Testis (tissue), 2 donors: ENCODE measurements at regions not wholly inside any gene's neighbourhood (a gene's known extent, or its start where the extent isn't known, plus 50 kb on each side); places are given as distances from the start of the nearest gene placed in this dataset.

Experiments used
- CTCF ChIP-seq, 3 experiments: fragments of 450-650 bp in 2 of 3; fragments of 200-600 bp in 1 of 3; sonication (generic) in 1 of 3; IDR thresholded peaks; one replicate each; pipeline ENCODE4 v1.5.1; 2016 to 2019; ENCODE audit warnings: antibody characterized with exemption in 3 of 3, mild to moderate bottlenecking in 2 of 3, moderate library complexity in 1 of 3
- POLR2A ChIP-seq: fragments of 450-650 bp; IDR thresholded peaks from one replicate; pipeline ENCODE4 v1.6.1; 2017; ENCODE audit warnings: antibody characterized with exemption, mild to moderate bottlenecking, moderate library complexity

GRCh38 chr7:52100-52499 is 140.3 kb upstream of the FAM20C start:
- TF ChIP-seq CTCF (IDR thresholded peaks at IDR 0.05) (no peak), POLR2A (no peak)
